Endodermal cell (in vitro differentiated cells): ENCODE measurements at regions not wholly inside any gene's neighbourhood (a gene's known extent, or its start where the extent isn't known, plus 50 kb on each side); places are given as distances from the start of the nearest gene placed in this dataset.

Experiments used
- DNase-seq: peaks from one replicate; pipeline ENCODE4 v3.0.0-alpha.2; 2017
- H3K27ac ChIP-seq: 2 replicates; pipeline ENCODE4 v1.5.1; 2013; ENCODE audit warnings: mild to moderate bottlenecking, low read depth, low read length, moderate library complexity
- H3K27me3 ChIP-seq: 2 replicates; pipeline ENCODE4 v1.6.1; 2013; ENCODE audit warnings: mild to moderate bottlenecking, low read length, moderate library complexity; ENCODE audit not compliant: insufficient read depth, control insufficient read depth, poor library complexity, severe bottlenecking
- H3K36me3 ChIP-seq: 2 replicates; pipeline ENCODE4 v1.7.0; 2013; ENCODE audit warnings: mild to moderate bottlenecking, low read length, moderate library complexity; ENCODE audit not compliant: control insufficient read depth, insufficient read depth
- H3K4me1 ChIP-seq: one replicate; pipeline ENCODE4 v1.7.0; 2013; ENCODE audit warnings: low read length; ENCODE audit not compliant: control insufficient read depth, insufficient read depth
- H3K4me3 ChIP-seq: 2 replicates; pipeline ENCODE4 v1.5.1; 2013; ENCODE audit warnings: mild to moderate bottlenecking, low read length, moderate library complexity
- H3K9ac ChIP-seq: 2 replicates; pipeline ENCODE4 v1.6.1; 2013; ENCODE audit warnings: mild to moderate bottlenecking, low read length, moderate library complexity; ENCODE audit not compliant: poor library complexity, severe bottlenecking; ENCODE audit errors: extremely low read depth
- H3K9me3 ChIP-seq: 2 replicates; pipeline ENCODE4 v1.6.1; 2013; ENCODE audit warnings: mild to moderate bottlenecking, low read length, moderate library complexity; ENCODE audit not compliant: control insufficient read depth
- H3K27ac Mint-ChIP-seq: 2 replicates; pipeline ENCODE4 v1.8.0; 2020; ENCODE audit warnings: mixed read lengths
- H3K27me3 Mint-ChIP-seq: 2 replicates; pipeline ENCODE4 v1.8.0; 2021; ENCODE audit warnings: mild to moderate bottlenecking, mixed read lengths; ENCODE audit not compliant: insufficient read depth
- H3K36me3 Mint-ChIP-seq: 2 replicates; pipeline ENCODE4 v1.8.0; 2020; ENCODE audit warnings: low read depth, mixed read lengths
- H3K4me1 Mint-ChIP-seq: 2 replicates; pipeline ENCODE4 v1.8.0; 2020; ENCODE audit warnings: mixed read lengths
- H3K4me3 Mint-ChIP-seq: 2 replicates; pipeline ENCODE4 v1.8.0; 2020; ENCODE audit warnings: mild to moderate bottlenecking, moderate library complexity, mixed read lengths
- H3K9me3 Mint-ChIP-seq: 2 replicates; pipeline ENCODE4 v1.8.0; 2020; ENCODE audit warnings: mild to moderate bottlenecking, mixed read lengths
- WGBS, 2 experiments: methylation state at CpG; one replicate each; pipeline versions ENCODE4 v1.1.5 to v1.1.7; 2013; ENCODE audit warnings: missing lambda C conversion rate in 2 of 2, mixed read lengths in 1 of 2; ENCODE audit not compliant: insufficient coverage in 1 of 2, insufficient read length in 1 of 2; 5-methylcytosine and 5-hydroxymethylcytosine counted together
- TF ChIP-seq, protein P1 (sequence below): fragments of 200-600 bp; sonication (generic); conservative IDR thresholded peaks from 2 replicates; pipeline ENCODE4 v1.5.0; 2021; ENCODE audit warnings: antibody characterized with exemption, mild to moderate bottlenecking

GRCh38 chr3:22899441-22899840 is 303.7 kb upstream of the UBE2E2 start:
- no peaks in the 10 kb centered on the region for H3K4me1 ChIP-seq
- DNase-seq: no peak
- Mint-ChIP-seq H3K27ac (no peak overlapping the region), H3K9me3 (peaks cover 18% of the 10 kb centered on the region), H3K4me3 (no peak overlapping the region), H3K4me1 (no peaks in the 10 kb centered on the region), H3K36me3 (no peaks in the 10 kb centered on the region), H3K27me3 (no peaks in the 10 kb centered on the region)
- H3K27me3 ChIP-seq: no peaks in the 10 kb centered on the region
- 72 to 89% methylated on average over 2 to 4 of the region's 4 CpGs for WGBS, 2 experiments
- no peak overlapping the region for H3K9ac ChIP-seq
- no peaks in the 10 kb centered on the region for H3K36me3 ChIP-seq
- TF ChIP-seq, protein P1, sequence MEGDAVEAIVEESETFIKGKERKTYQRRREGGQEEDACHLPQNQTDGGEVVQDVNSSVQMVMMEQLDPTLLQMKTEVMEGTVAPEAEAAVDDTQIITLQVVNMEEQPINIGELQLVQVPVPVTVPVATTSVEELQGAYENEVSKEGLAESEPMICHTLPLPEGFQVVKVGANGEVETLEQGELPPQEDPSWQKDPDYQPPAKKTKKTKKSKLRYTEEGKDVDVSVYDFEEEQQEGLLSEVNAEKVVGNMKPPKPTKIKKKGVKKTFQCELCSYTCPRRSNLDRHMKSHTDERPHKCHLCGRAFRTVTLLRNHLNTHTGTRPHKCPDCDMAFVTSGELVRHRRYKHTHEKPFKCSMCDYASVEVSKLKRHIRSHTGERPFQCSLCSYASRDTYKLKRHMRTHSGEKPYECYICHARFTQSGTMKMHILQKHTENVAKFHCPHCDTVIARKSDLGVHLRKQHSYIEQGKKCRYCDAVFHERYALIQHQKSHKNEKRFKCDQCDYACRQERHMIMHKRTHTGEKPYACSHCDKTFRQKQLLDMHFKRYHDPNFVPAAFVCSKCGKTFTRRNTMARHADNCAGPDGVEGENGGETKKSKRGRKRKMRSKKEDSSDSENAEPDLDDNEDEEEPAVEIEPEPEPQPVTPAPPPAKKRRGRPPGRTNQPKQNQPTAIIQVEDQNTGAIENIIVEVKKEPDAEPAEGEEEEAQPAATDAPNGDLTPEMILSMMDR: no peak
- no peak overlapping the region for H3K4me3 ChIP-seq
- H3K27ac ChIP-seq: no peak overlapping the region
- peaks cover 15% of the 10 kb centered on the region for H3K9me3 ChIP-seq

GRCh38 chr3:22900296-22900695 is 302.8 kb upstream of the UBE2E2 start:
- no peak overlapping the region for H3K9ac ChIP-seq
- Mint-ChIP-seq H3K27me3 (no peaks in the 10 kb centered on the region), H3K9me3 (peaks cover 18% of the 10 kb centered on the region), H3K27ac (no peak overlapping the region), H3K4me3 (no peak overlapping the region), H3K4me1 (no peaks in the 10 kb centered on the region), H3K36me3 (no peaks in the 10 kb centered on the region)
- TF ChIP-seq, protein P1: no peak
- peaks cover 15% of the 10 kb centered on the region for H3K9me3 ChIP-seq
- no peaks in the 10 kb centered on the region for H3K36me3 ChIP-seq
- no peak overlapping the region for H3K4me3 ChIP-seq
- H3K27me3 ChIP-seq: no peaks in the 10 kb centered on the region
- whole genome bisulfite sequencing, 2 experiments: 100% methylated on average over 1 of the region's 2 CpGs
- no peak overlapping the region for H3K27ac ChIP-seq
- DNase-seq: no peak
- no peaks in the 10 kb centered on the region for H3K4me1 ChIP-seq

DNA sequence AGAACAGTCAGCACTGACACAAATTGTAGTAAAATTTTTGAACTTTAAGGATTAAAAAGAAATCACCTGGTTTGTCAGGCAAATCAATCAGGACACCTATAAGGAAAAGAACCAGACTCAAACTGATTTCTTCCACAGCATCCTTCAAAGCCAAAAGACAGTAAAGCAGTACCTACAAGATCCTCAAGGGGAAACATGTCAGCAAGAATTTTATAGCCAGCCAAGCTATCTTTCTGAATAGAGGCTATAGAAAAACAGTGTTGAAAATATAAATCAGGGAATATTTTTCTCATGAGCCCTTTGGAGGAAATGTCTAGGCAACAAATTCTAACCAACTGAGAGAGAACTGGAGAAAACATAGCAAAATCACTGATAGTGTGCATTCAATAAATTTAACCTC is 301.4 kb upstream of the UBE2E2 start:
- H3K27me3 ChIP-seq: no peaks in the 10 kb centered on the region
- no peak overlapping the region for H3K27ac Mint-ChIP-seq
- H3K4me1 Mint-ChIP-seq: no peaks in the 10 kb centered on the region

More for the DNA sequence above, 301.4 kb upstream of the UBE2E2 start:
- no peak overlapping the region for H3K4me3 Mint-ChIP-seq
- Histone ChIP-seq H3K9me3 (peaks cover 15% of the 10 kb centered on the region), H3K4me3 (peak overlapping the region; percentile 28), H3K27ac (no peak overlapping the region), H3K36me3 (no peaks in the 10 kb centered on the region), H3K9ac (no peak overlapping the region), H3K4me1 (no peaks in the 10 kb centered on the region)
- no peak for DNase-seq
- TF ChIP-seq, protein P1: peak; percentile 57
- H3K9me3 Mint-ChIP-seq: peaks cover 18% of the 10 kb centered on the region
- H3K36me3 Mint-ChIP-seq: no peaks in the 10 kb centered on the region
- no peaks in the 10 kb centered on the region for H3K27me3 Mint-ChIP-seq
